ENCODE measurements at regions not wholly inside any gene's neighbourhood (a gene's known extent, or its start where the extent isn't known, plus 50 kb on each side); places are given as distances from the start of the nearest gene placed in this dataset.

- Histone ChIP-seq H3K14ac (ENCODE audit: low read length in 2 of 2) (peak overlapping the region in 1 of 2 experiments; percentile 97), H2BK12ac (ENCODE audit: low read length in 2 of 2) (peak overlapping the region in 1 of 2 experiments; percentile 63), H3K23ac (ENCODE audit: low read length in 2 of 2) (no peak overlapping the region), H2BK120ac (ENCODE audit: low read depth, low read length) (no peak overlapping the region), H3K4me3 (ENCODE audit: insufficient read depth in 1 of 2, low read depth in 1 of 2, low read length in 2 of 2) (no peak overlapping the region), H3K27ac (ENCODE audit: low read length, poor library complexity, severe bottlenecking) (no peak overlapping the region), H3K18ac (ENCODE audit: low read depth in 1 of 2, low read length in 2 of 2) (peak overlapping the region in 1 of 2 experiments; percentile 57), H2AK5ac (ENCODE audit: low read length, severe bottlenecking) (no peak overlapping the region), H3K27me3 (ENCODE audit: control insufficient read depth in 1 of 2, insufficient read depth in 1 of 2, low read length in 2 of 2) (no peaks in the 10 kb centered on the region), H3K4me2 (ENCODE audit: low read length, poor library complexity, severe bottlenecking) (no peak overlapping the region), H4K91ac (ENCODE audit: low read length) (no peak overlapping the region), H4K8ac (ENCODE audit: low read length) (no peak overlapping the region), H3K36me3 (ENCODE audit: control insufficient read depth in 1 of 2, insufficient read depth in 2 of 2, low read depth in 1 of 2, low read length in 2 of 2) (no peaks in the 10 kb centered on the region), H2BK5ac (ENCODE audit: low read depth, low read length, poor library complexity, severe bottlenecking) (no peak overlapping the region), H3K79me1 (replicated peaks; ENCODE audit: low read length, poor library complexity, severe bottlenecking) (no peaks in the 10 kb centered on the region), H2AFZ (ENCODE audit: low read depth, low read length) (no peak overlapping the region), H2BK15ac (ENCODE audit: low read depth, poor library complexity, severe bottlenecking) (no peak overlapping the region), H3K4ac (ENCODE audit: low read depth in 1 of 2, low read length in 2 of 2) (peak overlapping the region in 1 of 2 experiments; percentile 49), H3K9me3 (ENCODE audit: control insufficient read depth, low read length) (no peaks in the 10 kb centered on the region), H3K4me1 (ENCODE audit: control insufficient read depth, insufficient read depth, low read depth, low read length) (peaks cover 2% of the 10 kb centered on the region), H3K9ac (ENCODE audit: low read length) (no peak overlapping the region)
- WGBS: 96% methylated on average over 17 of the region's 17 CpGs
- DNase-seq: no peak
Observed at GRCh38 chr15:94033683-94034020, 197.7 kb upstream of the MCTP2 start.

GRCh38 chr15:94033014-94033682 is 198.2 kb upstream of the MCTP2 start:
- no peak overlapping the region for H2BK12ac ChIP-seq (ENCODE audit: low read length in 2 of 2)
- no peak overlapping the region for H3K4me2 ChIP-seq (ENCODE audit: low read length, poor library complexity, severe bottlenecking)
- no peaks in the 10 kb centered on the region for H3K79me1 ChIP-seq (replicated peaks; ENCODE audit: low read length, poor library complexity, severe bottlenecking)
- no peaks in the 10 kb centered on the region for H3K27me3 ChIP-seq (ENCODE audit: control insufficient read depth in 1 of 2, insufficient read depth in 1 of 2, low read length in 2 of 2)
- no peak overlapping the region for H4K91ac ChIP-seq (ENCODE audit: low read length)
- no peak overlapping the region for H2BK5ac ChIP-seq (ENCODE audit: low read depth, low read length, poor library complexity, severe bottlenecking)
- H2AK5ac ChIP-seq (ENCODE audit: low read length, severe bottlenecking): no peak overlapping the region
- no peak overlapping the region for H2BK15ac ChIP-seq (ENCODE audit: low read depth, poor library complexity, severe bottlenecking)
- H3K9me3 ChIP-seq (ENCODE audit: control insufficient read depth, low read length): no peaks in the 10 kb centered on the region
- no peak overlapping the region for H3K23ac ChIP-seq (ENCODE audit: low read length in 2 of 2)
- no peak overlapping the region for H3K14ac ChIP-seq (ENCODE audit: low read length in 2 of 2)
- H3K27ac ChIP-seq (ENCODE audit: low read length, poor library complexity, severe bottlenecking): no peak overlapping the region
- H4K8ac ChIP-seq (ENCODE audit: low read length): no peak overlapping the region
- H3K36me3 ChIP-seq (ENCODE audit: control insufficient read depth in 1 of 2, insufficient read depth in 2 of 2, low read depth in 1 of 2, low read length in 2 of 2): no peaks in the 10 kb centered on the region
- no peak for DNase-seq
- WGBS: 85% methylated on average over 7 of the region's 8 CpGs
- no peak overlapping the region for H3K18ac ChIP-seq (ENCODE audit: low read depth in 1 of 2, low read length in 2 of 2)
- no peak overlapping the region for H3K4ac ChIP-seq (ENCODE audit: low read depth in 1 of 2, low read length in 2 of 2)
- no peak overlapping the region for H2AFZ ChIP-seq (ENCODE audit: low read depth, low read length)
- no peak overlapping the region for H3K9ac ChIP-seq (ENCODE audit: low read length)
- H3K4me1 ChIP-seq (ENCODE audit: control insufficient read depth, insufficient read depth, low read depth, low read length): peaks cover 2% of the 10 kb centered on the region
- no peak overlapping the region for H2BK120ac ChIP-seq (ENCODE audit: low read depth, low read length)
- H3K4me3 ChIP-seq (ENCODE audit: insufficient read depth in 1 of 2, low read depth in 1 of 2, low read length in 2 of 2): no peak overlapping the region

DNA sequence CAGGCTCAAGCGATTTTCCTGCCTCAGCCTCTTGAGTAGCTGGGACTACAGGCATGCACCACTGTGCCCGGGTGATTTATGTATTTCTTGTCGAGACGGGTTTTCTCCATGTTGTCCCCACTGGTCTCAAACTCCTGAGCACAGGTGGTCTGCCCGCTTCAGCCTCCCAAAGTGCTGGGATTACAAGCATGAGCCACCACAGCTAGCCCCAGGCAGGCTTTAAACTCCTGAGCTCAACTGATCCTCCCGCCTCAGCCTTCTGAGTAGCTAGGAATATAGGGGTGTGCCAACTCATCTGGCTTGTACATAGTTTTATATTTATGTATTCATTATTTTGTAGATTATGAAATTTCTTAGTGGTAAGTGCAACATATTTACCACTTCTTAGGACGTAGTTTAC is 198.8 kb upstream of the MCTP2 start:
- H4K8ac ChIP-seq (ENCODE audit: low read length): no peak overlapping the region
- H3K9me3 ChIP-seq (ENCODE audit: control insufficient read depth, low read length): no peaks in the 10 kb centered on the region
- H3K18ac ChIP-seq (ENCODE audit: low read depth in 1 of 2, low read length in 2 of 2): no peak overlapping the region
- no peak overlapping the region for H2AK5ac ChIP-seq (ENCODE audit: low read length, severe bottlenecking)
- H3K9ac ChIP-seq (ENCODE audit: low read length): no peak overlapping the region
- H2AFZ ChIP-seq (ENCODE audit: low read depth, low read length): no peak overlapping the region
- H2BK120ac ChIP-seq (ENCODE audit: low read depth, low read length): no peak overlapping the region
- H2BK12ac ChIP-seq (ENCODE audit: low read length in 2 of 2): no peak overlapping the region
- DNase-seq: no peak
- no peak overlapping the region for H3K4me3 ChIP-seq (ENCODE audit: insufficient read depth in 1 of 2, low read depth in 1 of 2, low read length in 2 of 2)
- H3K36me3 ChIP-seq (ENCODE audit: control insufficient read depth in 1 of 2, insufficient read depth in 2 of 2, low read depth in 1 of 2, low read length in 2 of 2): no peaks in the 10 kb centered on the region
- H3K4ac ChIP-seq (ENCODE audit: low read depth in 1 of 2, low read length in 2 of 2): no peak overlapping the region
- H3K27me3 ChIP-seq (ENCODE audit: control insufficient read depth in 1 of 2, insufficient read depth in 1 of 2, low read length in 2 of 2): no peaks in the 10 kb centered on the region
- H3K27ac ChIP-seq (ENCODE audit: low read length, poor library complexity, severe bottlenecking): no peak overlapping the region
- no peak overlapping the region for H3K4me2 ChIP-seq (ENCODE audit: low read length, poor library complexity, severe bottlenecking)
- peaks cover 2% of the 10 kb centered on the region for H3K4me1 ChIP-seq (ENCODE audit: control insufficient read depth, insufficient read depth, low read depth, low read length)
- H2BK15ac ChIP-seq (ENCODE audit: low read depth, poor library complexity, severe bottlenecking): no peak overlapping the region
- WGBS: 90% methylated on average over 6 of the region's 7 CpGs
- H3K14ac ChIP-seq (ENCODE audit: low read length in 2 of 2): no peak overlapping the region
- no peak overlapping the region for H4K91ac ChIP-seq (ENCODE audit: low read length)
- H2BK5ac ChIP-seq (ENCODE audit: low read depth, low read length, poor library complexity, severe bottlenecking): no peak overlapping the region
- no peak overlapping the region for H3K23ac ChIP-seq (ENCODE audit: low read length in 2 of 2)
- no peaks in the 10 kb centered on the region for H3K79me1 ChIP-seq (replicated peaks; ENCODE audit: low read length, poor library complexity, severe bottlenecking)

DNA sequence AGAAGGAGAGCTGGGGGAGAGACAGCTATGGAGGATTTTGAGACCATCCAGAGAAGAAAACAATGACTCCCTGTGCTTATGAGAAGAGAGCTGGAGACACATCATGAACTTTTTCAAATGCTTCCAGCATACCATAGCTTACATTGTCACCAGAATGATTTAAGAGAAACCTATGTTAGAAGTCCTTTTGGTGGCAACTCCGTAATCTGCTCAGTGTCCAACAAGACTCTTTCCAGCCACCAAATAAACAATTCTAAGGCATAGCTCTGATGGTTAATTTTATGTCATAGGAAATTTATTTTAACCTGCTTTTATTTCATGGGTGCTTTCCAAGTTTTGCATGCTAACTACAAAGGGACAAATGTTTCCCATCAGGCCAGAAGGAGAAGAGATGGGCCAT is 200.3 kb upstream of the MCTP2 start:
- no CpG with 5 or more reads among the region's 1 CpG for WGBS
- no peaks in the 10 kb centered on the region for H3K79me1 ChIP-seq (replicated peaks; ENCODE audit: low read length, poor library complexity, severe bottlenecking)

More for the DNA sequence above, 200.3 kb upstream of the MCTP2 start:
- no peak overlapping the region for H4K91ac ChIP-seq (ENCODE audit: low read length)
- no peak overlapping the region for H3K4me2 ChIP-seq (ENCODE audit: low read length, poor library complexity, severe bottlenecking)
- no peak overlapping the region for H3K4me3 ChIP-seq (ENCODE audit: insufficient read depth in 1 of 2, low read depth in 1 of 2, low read length in 2 of 2)
- no peak overlapping the region for H3K23ac ChIP-seq (ENCODE audit: low read length in 2 of 2)
- no peaks in the 10 kb centered on the region for H3K27me3 ChIP-seq (ENCODE audit: control insufficient read depth in 1 of 2, insufficient read depth in 1 of 2, low read length in 2 of 2)
- no peaks in the 10 kb centered on the region for H3K9me3 ChIP-seq (ENCODE audit: control insufficient read depth, low read length)
- H2AK5ac ChIP-seq (ENCODE audit: low read length, severe bottlenecking): no peak overlapping the region
- H3K14ac ChIP-seq (ENCODE audit: low read length in 2 of 2): no peak overlapping the region
- H2BK12ac ChIP-seq (ENCODE audit: low read length in 2 of 2): no peak overlapping the region
- no peaks in the 10 kb centered on the region for H3K36me3 ChIP-seq (ENCODE audit: control insufficient read depth in 1 of 2, insufficient read depth in 2 of 2, low read depth in 1 of 2, low read length in 2 of 2)
- peaks cover 1% of the 10 kb centered on the region for H3K4me1 ChIP-seq (ENCODE audit: control insufficient read depth, insufficient read depth, low read depth, low read length)
- no peak overlapping the region for H2BK120ac ChIP-seq (ENCODE audit: low read depth, low read length)
- H2AFZ ChIP-seq (ENCODE audit: low read depth, low read length): no peak overlapping the region
- no peak overlapping the region for H3K9ac ChIP-seq (ENCODE audit: low read length)
- no peak overlapping the region for H2BK15ac ChIP-seq (ENCODE audit: low read depth, poor library complexity, severe bottlenecking)
- H3K27ac ChIP-seq (ENCODE audit: low read length, poor library complexity, severe bottlenecking): no peak overlapping the region
- H3K4ac ChIP-seq (ENCODE audit: low read depth in 1 of 2, low read length in 2 of 2): no peak overlapping the region
- no peak overlapping the region for H2BK5ac ChIP-seq (ENCODE audit: low read depth, low read length, poor library complexity, severe bottlenecking)
- no peak overlapping the region for H4K8ac ChIP-seq (ENCODE audit: low read length)
- DNase-seq: no peak
- no peak overlapping the region for H3K18ac ChIP-seq (ENCODE audit: low read depth in 1 of 2, low read length in 2 of 2)
